GM18870 (cell line): ENCODE measurements at regions not wholly inside any gene's neighbourhood (a gene's known extent, or its start where the extent isn't known, plus 50 kb on each side); places are given as distances from the start of the nearest gene placed in this dataset.

Source experiments
- ATAC-seq: cut with Tn5 transposase; IDR thresholded peaks from one replicate; pipeline ENCODE4 v1.9.1; 2021; ENCODE audit warnings: moderate library complexity; ENCODE audit not compliant: unreplicated experiment

DNA sequence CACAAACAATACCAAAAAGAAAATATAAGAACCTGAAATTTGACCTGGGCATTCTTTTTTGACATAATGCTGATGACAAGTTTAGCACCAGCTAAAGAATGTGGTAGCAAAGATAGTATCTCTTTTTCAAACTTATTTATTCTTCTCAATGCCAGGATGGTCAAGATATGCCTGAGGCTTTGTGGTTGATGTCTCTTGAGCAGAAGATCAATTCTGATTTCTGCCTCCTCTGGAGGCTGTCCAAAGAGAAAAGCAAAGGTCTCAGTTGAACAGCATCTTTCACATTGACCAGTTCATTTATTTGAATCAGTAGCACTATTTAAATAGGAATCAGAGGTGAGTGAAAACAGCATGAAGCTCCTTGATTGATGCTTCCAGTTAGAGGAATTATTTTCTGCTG, 588.2 kb downstream of the HTR1A start:
- ATAC-seq, result no peak

DNA sequence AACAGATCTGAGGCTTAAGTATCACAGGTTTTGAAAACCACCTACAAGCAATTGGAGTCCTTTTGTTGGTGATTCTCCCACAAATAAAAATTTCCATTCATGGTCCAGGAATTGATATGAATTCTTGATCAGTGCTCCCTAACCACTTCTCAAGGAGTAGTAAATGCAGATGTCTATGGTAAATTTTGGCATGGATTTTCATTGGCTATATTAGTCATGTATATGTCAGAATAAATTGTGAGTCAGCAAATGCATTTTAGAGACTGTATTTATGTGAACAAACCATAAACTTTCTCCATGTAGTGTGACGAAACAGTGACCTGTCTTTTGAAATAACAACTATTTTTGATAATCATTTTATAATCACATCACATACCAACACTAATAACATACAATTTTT, 611.1 kb downstream of the HTR1A start:
- no peak for ATAC-seq

DNA sequence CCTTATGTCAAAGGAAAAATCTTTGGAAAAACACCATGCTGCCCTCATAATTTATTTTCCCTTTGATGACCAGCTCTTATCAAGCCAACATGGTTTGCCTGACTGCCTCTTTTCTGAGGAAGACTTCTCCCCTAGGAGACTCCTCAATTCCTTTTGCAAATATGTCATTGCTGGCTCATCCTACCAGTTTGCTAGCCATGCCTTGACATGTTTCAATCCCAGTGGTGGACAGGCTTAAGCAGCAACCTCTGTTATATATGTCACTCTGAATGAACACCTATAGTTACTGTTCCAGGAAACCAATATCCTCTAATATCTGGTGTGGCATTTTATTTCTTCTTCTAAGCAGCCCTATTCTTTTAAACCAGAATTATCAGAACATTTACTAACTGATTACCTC, 615.8 kb downstream of the HTR1A start:
- ATAC-seq, result no peak

DNA sequence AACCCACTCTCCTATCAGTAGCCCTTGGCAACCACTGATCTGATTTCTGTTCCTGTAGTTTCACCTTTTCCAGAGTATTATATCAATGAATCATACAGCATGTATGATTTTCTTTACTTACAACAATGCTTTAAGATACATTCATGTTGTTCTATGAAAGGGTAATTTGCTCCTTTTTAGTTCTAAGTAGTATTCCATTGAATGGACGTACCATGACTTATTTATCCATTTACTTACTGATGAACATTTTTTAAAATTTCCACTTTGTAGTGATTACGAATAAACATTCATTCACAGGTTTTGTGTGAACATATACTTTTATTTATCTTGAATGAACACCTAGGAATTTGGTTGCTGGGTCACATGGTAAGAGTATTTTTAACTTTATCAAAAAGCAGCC, 620.8 kb downstream of the HTR1A start:
- no peak for ATAC-seq

DNA sequence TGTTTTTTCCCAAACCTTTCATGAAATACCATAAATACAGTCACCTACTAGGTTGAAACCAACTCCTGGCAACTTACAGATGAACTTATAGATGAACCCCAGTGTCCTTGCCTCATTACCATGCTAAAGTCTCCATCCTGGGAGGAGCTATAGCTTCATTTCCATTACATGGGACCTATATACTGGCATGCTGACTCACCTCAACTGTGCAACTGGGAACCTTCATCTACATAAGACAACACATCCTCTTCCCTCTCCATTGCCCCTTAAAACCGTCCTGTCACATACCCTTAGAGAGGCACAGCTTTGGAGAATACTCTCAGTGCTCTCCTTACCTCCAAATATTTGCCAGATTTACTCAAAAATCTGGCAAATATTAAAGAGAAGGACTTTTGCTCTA, 638.3 kb downstream of the HTR1A start:
- ATAC-seq, result no peak

DNA sequence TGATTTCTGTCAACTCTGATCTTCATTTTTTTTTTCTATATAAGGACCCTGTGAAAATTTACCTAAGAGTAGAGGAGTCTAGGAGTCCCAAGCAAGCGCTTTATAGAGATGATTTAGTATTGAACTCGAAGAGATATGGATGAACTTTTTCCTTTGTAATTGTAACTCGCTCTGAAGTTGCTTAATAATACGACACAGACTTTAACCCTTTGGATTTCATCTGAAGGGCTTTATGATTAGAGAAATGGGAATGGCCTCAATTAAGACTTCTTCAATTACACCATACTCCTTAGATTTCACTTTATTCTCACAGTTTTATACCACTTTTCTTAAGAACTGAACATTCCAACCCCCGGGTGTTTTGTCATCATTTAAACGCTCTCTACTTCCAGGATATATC, 647.7 kb downstream of the HTR1A start:
- ATAC-seq, result no peak

DNA sequence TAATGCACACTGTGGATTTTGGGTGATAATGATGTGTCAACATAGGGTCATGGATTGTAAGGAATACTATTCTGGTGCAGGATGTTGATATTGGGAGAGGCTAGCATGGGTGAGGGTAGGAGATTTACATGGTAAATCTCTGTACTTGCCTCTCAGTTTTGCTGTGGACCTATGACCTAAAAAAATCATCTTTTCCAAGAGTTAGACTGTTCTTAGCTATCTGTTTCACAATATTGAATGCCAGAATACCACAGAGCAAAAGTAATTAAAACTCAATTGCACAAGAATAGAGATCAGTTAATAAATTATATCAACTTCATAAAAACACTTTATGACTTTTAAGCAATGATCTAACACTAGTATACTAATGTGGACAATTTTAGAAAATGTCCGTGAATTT, 651.6 kb downstream of the HTR1A start:
- no peak for ATAC-seq

DNA sequence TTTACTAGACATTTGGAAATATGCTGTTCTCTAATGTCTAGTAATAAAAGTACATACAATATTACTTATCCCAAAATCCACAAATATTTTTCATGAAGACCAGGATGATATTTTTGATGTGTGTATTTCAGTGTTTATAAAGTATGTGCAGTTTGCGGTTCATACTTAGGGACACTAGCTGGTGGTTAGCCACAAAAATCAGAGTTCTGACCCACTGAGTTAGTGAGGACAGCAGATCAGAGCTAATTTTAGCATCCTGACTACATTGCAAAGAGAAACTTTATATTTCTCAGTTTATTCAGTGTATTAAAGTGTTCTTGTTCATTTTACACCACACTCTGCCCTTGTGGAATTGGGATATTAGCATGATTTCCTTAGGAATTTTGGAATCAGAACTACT, 655.3 kb downstream of the HTR1A start:
- ATAC-seq, result no peak

DNA sequence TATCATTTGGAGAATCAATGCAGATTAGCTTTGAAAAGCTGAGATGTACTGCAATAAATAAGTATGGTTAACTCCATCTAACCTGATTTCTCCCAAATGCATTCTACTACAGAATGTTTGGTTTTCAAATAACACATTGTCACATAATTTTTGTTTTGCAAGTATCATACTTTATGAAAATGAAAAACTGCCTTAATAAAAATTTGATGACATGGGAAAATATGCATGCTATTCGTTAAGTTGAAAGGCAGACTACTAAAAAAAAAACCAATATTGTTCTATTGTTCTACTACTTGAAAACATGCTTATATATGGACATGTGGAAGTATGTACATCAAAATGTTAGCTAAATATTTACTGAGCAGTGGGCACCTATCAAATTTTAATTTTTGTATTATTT, 668.9 kb downstream of the HTR1A start:
- ATAC-seq, result no peak

DNA sequence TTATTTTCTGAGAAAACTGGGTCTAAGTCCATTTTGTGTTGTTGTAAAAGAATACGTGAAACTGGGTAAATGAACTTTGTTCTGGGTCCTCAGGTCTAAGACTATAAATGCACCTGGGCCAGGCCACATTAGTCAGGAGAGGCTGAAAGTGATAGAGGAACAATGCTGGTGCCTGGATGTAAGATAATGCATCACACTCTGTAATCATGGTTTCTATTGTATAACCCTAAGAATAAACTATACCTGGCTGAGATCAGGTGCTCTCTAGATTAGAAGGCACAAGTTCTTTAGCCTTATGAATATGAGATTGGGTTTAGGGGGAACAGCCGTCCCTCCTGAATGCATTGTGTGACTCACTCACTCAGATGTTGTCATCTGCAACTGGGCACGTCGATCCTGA, 675.5 kb downstream of the HTR1A start:
- no peak for ATAC-seq

DNA sequence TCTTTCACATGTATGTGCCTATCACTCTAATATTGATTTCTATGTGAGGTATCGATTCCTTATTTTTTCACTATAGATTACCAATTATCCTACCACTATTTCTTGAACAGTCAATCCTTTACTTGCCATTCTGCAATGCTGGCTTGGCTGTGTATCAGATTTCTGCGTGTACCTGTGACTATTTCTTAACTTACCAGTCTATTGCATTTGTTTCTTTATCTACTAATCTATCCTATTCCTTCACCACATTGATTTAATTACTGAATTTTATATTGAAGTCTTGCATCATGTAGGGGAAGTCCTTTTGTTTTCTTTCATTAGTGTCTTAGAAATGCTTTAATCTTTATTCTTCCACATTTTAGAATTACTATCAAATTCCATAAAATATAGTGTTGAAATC, 684.8 kb downstream of the LRRC70 start:
- no peak for ATAC-seq

DNA sequence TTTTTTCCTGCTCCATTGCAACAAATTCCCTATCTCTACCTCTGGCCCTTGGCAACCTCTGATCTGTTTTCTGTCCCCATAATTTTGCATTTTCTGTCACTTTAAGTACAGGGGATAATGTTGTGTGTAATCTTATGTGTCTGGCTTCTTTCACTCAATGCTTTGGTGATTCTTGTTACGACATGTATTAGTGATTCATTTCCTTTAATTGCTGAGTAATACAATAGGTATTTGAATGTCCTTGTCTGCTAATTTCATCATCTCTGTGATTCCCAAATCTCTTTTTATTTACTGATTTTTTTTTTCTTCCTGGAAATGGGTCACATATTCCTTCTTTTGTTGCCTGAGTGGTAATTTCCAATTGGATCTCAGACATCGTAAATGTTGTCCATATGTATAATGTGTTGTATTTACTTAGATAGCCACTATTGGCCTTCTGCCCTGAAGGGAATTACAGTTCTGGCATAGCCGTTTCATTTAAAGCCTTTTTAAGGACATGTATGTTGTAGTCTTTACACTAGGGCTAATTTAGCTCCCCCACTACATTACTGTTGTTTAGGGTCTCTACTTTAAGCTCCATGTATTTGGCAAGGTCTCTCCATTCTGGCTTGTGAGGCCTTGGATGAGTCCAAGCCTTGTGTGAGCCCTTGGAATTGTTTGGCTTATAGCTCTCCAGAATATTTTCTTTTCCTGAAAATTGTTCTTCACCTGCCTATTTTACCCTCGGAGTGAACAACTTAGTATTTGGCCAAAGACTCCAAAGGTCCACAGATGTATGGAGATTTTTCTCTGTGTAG, 683.8 kb downstream of the LRRC70 start:
- ATAC-seq, result no peak

DNA sequence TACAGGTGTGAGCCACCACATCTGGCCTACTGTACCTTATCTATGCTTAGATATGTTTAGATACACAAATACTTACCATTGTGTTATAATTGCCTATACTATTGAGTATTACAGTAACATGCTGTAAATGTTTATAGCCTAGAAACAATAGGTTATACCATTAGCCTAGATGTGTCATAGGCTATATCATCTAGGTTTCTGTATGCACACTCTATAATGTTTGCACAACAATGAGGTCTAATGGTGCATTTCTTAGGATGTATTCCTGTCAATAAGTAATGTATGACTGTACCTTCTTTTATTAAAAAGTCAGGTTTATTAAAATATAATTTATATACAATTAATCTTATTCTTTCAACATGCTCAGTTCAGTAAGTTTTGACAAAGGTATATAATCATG, 683.1 kb downstream of the LRRC70 start:
- no peak for ATAC-seq

DNA sequence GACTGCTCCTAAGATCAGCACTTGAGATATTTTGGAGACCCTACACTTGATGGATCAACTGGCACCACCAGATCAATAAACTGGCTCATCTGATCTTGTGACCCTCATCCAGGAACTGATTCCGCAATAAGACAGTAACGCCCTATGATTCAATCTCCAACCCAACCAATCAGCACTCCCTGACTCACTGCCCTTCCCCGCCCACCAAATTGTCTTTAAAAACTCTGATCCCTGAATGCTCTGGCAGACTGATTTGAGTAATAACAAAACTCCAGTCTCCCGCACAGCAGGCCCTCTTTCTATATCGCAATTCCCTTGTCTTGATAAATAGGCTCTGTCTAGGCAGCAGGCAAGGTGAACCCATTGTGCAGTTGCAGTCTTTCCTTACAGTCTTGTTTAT, 677.0 kb downstream of the LRRC70 start:
- ATAC-seq, result no peak

DNA sequence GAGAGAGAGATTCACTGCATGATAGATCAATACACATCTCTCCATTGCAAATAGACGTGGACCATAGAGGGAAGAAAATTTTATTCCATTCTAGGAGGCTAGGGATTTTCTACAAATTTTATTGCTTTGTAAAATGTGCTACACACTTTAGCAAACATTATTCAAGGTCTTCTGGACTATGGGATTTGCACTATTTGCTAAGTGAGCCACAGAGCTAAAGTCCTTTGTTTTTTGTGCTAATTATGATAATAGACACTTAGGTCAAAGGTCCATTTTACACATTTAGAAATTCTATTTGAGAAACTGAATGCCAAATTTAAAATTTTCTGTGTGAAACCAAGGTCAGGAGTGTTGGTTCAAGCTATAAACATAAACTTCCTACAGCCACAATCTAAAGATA, 672.3 kb downstream of the LRRC70 start:
- no peak for ATAC-seq

DNA sequence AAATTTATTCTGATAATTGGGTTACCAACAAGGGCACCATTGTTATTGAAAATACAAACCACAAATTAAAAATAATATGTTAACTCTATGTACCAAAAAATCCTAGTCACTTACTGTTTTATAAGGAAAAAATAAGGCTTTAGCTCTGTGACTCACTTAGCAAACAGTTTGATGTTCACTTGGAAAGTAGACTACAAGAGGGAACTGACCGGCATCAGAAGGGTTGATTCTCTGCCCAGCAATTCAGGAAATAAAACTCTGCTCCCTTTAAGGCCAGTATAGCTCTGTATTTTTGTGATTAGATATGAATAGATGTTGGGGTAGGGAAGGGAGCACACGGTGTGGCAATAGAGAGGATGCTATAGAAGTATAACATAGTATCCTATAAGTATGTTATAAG, 671.3 kb downstream of the LRRC70 start:
- ATAC-seq, result no peak

DNA sequence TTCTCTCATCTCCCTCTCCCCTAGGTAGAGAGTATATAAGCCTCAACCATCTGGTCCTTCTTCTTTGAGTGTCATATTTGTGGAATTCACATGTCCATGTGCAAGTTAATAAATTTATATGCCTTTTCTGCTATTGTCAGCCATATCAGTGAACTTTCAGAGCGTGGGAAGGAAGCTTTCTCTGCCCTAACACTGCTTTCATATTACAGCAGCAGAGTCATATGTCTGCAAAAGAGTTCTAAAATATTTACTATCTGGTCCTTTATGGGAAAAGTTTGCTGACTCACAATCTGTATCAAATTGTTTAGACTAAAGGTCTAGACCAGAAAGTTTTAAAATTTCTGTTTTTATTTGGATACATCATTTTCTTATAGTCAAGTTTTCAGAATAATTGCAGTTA, 669.0 kb downstream of the LRRC70 start:
- no peak for ATAC-seq

DNA sequence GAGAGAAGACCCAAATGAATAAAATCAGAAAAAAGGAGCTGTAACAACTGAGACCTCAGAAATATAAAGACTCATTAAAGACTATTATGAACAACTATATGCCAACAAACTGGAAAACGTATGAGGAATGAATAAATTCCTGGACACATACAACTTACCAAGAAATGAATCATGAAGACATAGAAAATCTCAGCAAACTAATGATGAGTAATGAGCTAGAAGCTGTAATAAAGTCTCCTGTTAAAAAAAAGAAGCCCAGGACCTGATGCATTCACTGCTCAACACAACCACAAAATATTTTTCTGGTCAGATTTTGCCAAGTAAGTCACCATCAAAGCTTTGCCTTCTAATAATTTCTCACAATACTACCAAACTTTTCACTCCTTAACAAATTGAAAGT, 666.7 kb downstream of the LRRC70 start:
- no peak for ATAC-seq

DNA sequence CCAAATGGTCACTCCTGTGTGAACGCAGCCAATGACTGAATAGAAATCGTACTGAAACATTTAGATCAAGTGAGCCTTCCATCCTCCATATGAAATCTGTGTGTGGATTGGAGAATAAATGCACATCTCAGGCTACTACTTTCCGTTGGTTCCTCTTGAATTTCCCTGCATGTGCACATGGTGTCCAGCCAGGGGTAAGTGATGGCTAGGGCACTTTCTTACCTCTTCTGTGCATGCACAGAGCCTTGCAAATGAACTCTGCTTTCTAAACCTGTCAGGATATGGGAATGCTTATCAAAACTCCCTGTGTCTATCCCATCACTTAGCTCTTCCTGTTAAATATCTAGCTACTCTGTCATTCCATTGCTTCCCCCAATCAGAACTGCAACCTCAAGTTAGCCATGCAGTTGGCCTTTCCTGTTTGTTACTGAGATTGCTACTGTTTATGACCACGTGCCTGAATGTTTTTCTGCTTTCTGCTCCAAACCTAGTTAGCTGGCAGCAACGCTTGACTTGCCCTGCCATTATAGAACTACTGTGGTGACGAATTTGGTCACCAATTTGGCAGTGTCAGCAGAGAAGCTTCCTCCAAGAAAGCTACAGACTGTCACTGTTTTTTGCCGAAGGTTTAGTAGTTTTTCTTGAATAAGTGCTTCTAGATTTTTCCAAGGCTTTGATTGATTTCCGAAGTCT, 661.6 kb downstream of the LRRC70 start:
- ATAC-seq, result no peak

DNA sequence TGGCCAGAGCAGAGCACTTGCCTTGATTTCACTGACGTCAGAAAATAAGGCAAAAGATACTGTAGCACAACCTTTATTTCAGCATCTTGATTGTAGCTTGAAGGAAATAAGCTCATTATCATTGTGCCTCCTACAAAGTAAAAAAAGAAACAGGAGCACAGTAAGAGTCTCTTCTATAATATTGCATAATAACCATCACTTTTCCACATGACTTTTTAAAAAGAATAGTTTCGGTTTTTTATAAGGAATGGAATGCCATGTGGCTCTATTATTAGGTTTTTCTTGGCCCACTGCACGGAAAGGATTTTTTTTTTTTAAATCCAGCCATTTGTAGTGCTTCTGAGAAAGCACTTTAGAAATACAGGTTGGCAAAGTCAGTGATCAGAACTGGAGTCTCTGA, 655.3 kb downstream of the LRRC70 start:
- no peak for ATAC-seq

DNA sequence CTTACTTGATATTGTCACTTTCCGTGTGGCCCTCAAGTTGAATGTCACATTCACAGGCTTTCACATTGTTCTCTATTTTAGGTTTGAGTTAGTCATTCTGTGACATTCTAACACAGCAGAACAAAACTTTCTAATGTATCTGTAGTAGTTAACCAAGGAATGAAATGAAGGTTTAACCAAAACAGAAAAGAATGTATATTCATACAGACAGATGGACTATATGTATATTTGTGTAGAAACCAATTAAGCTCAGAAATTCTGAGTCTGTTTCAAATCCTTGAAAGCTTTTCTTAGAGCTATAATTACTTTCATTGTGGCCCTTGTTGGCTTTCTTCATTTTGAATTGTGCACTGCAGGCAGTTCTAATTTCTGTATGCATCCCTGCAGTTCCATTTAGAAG, 654.7 kb downstream of the LRRC70 start:
- no peak for ATAC-seq

DNA sequence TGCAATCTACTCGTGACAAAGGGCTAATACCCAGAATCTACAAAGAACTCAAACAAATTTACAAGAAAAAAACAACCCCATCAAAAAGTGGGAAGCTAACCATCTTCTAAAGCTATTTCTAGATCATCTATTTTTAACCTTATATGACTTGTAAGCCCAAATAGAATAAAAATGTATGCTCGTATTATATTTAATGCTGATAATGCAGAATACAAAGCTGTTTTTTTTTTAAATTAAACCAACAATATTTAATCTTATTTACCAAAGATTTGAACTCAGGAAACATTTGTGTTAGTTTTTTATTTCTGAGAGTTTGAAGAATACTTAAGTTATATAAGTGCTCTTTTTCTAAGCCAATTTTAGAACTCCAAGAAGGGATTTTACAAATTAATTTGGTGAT, 652.1 kb downstream of the LRRC70 start:
- ATAC-seq, result no peak

DNA sequence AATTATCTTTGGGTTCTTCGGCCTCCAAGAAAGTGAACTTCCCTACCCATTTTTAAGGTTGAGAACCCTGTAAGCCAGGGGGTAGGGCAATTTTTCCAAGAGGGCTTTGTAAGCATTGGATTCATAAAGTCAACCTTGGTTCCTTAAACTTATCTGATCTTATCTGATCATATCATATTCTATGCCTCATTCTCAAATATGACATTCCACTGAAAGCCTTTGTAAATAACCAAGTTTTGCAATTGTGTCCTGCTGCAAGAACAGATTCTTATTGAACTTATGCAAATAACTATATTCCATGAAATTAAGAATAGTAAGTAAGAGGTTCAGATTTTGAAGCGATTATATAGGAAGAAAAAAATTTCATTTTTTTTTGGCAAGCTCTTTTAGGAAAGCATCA, 649.5 kb downstream of the LRRC70 start:
- ATAC-seq, result no peak
